ENCODE measurements at regions not wholly inside any gene's neighbourhood (a gene's known extent, or its start where the extent isn't known, plus 50 kb on each side); places are given as distances from the start of the nearest gene placed in this dataset.
"Not testable (repeated sequence)": the region's sequence is repeated elsewhere in the genome, so short reads cannot be mapped to it uniquely, and the experiment has no call there.

GRCh38 chr17:5753421-5753820 lies 169.1 kb upstream of the NLRP1 start:
- no peak for DNase-seq

- no peak for DNase-seq
These were observed 173.1 kb upstream of the NLRP1 start for GRCh38 chr17:5757314-5757907.

GRCh38 chr17:5758651-5759050 lies 174.3 kb upstream of the NLRP1 start:
- DNase-seq, result no peak

- DNase-seq, result no peak
These were observed 175.2 kb upstream of the NLRP1 start for GRCh38 chr17:5759501-5759925.

GRCh38 chr17:5762191-5762590 lies 177.9 kb upstream of the NLRP1 start:
- DNase-seq, result no peak

- no peak for DNase-seq
These were observed 179.4 kb upstream of the NLRP1 start for GRCh38 chr17:5763595-5764306.

GRCh38 chr17:5769593-5770354 lies 185.5 kb upstream of the NLRP1 start:
- no peak for DNase-seq

GRCh38 chr17:5770441-5771270 lies 186.3 kb upstream of the NLRP1 start:
- no peak for DNase-seq

- not testable (repeated sequence) for DNase-seq
These were observed 186.9 kb upstream of the NLRP1 start for GRCh38 chr17:5771271-5771577.

- not testable (repeated sequence) for DNase-seq
These were observed 187.7 kb upstream of the NLRP1 start for GRCh38 chr17:5772017-5772416.

GRCh38 chr17:5772720-5773119 lies 188.4 kb upstream of the NLRP1 start:
- no peak for DNase-seq

- DNase-seq, result no peak
These were observed 189.6 kb upstream of the NLRP1 start for GRCh38 chr17:5773816-5774360.

- no peak for DNase-seq
These were observed 190.8 kb upstream of the NLRP1 start for GRCh38 chr17:5775098-5775497.

- no peak for DNase-seq
These were observed 196.2 kb upstream of the NLRP1 start for GRCh38 chr17:5780476-5780875.

- no peak for DNase-seq
These were observed 197.1 kb upstream of the NLRP1 start for GRCh38 chr17:5781236-5781927.

- DNase-seq, result no peak
These were observed 199.0 kb upstream of the NLRP1 start for GRCh38 chr17:5783269-5783668.

- no peak for DNase-seq
These were observed 199.5 kb upstream of the NLRP1 start for GRCh38 chr17:5783851-5784250.

- no peak for DNase-seq
These were observed 200.5 kb upstream of the NLRP1 start for GRCh38 chr17:5784791-5785190.

GRCh38 chr17:5785338-5785737 lies 201.0 kb upstream of the NLRP1 start:
- no peak for DNase-seq

- no peak for DNase-seq
These were observed 201.7 kb upstream of the NLRP1 start for GRCh38 chr17:5785867-5786509.

- DNase-seq, result no peak
These were observed 202.2 kb upstream of the NLRP1 start for GRCh38 chr17:5786510-5786875.

All from stimulated activated CD8-positive, alpha-beta memory T cell treated with anti-CD3 and anti-CD28 coated beads, Interleukin-4, amount 100 ng/mL, for 48 hours (primary cell).